ENCODE measurements at regions not wholly inside any gene's neighbourhood (a gene's known extent, or its start where the extent isn't known, plus 50 kb on each side); places are given as distances from the start of the nearest gene placed in this dataset.

GRCh38 chr14:89017417-89017816 is 193.0 kb downstream of the TTC8 start:
- no peak for DNase-seq (ENCODE audit: low spot score)

- DNase-seq (ENCODE audit: low spot score): no peak
These were observed 197.8 kb downstream of the TTC8 start for GRCh38 chr14:89022274-89022673.

GRCh38 chr14:89024691-89025090 is 200.2 kb downstream of the TTC8 start:
- DNase-seq (ENCODE audit: low spot score): no peak

- no peak for DNase-seq (ENCODE audit: low spot score)
These were observed 201.2 kb downstream of the TTC8 start for GRCh38 chr14:89025561-89026236.

GRCh38 chr14:89027097-89027740 is 202.8 kb downstream of the TTC8 start:
- DNase-seq (ENCODE audit: low spot score): peak; percentile 91

- DNase-seq (ENCODE audit: low spot score): no peak
These were observed 204.1 kb downstream of the TTC8 start for GRCh38 chr14:89028462-89029134.

- no peak for DNase-seq (ENCODE audit: low spot score)
These were observed 205.7 kb downstream of the TTC8 start for GRCh38 chr14:89029961-89030694.

- DNase-seq (ENCODE audit: low spot score): peak; percentile 3
These were observed 206.5 kb downstream of the TTC8 start for GRCh38 chr14:89030921-89031320.

- peak; percentile 2 for DNase-seq (ENCODE audit: low spot score)
These were observed 207.7 kb downstream of the TTC8 start for GRCh38 chr14:89032086-89032649.

GRCh38 chr14:89033756-89034155 is 209.3 kb downstream of the TTC8 start:
- no peak for DNase-seq (ENCODE audit: low spot score)

GRCh38 chr14:89036371-89036770 is 211.9 kb downstream of the TTC8 start:
- DNase-seq (ENCODE audit: low spot score): no peak

GRCh38 chr14:89037065-89037464 is 212.6 kb downstream of the TTC8 start:
- no peak for DNase-seq (ENCODE audit: low spot score)

GRCh38 chr14:89040080-89040459 is 215.6 kb downstream of the TTC8 start:
- no peak for DNase-seq (ENCODE audit: low spot score)

GRCh38 chr14:89040460-89041256 is 216.2 kb downstream of the TTC8 start:
- DNase-seq (ENCODE audit: low spot score): peak; percentile 90

GRCh38 chr14:89041257-89041582 is 216.8 kb downstream of the TTC8 start:
- DNase-seq (ENCODE audit: low spot score): no peak

GRCh38 chr14:89042021-89042420 is 217.6 kb downstream of the TTC8 start:
- DNase-seq (ENCODE audit: low spot score): no peak

GRCh38 chr14:89053303-89053702 is 228.9 kb downstream of the TTC8 start:
- DNase-seq (ENCODE audit: low spot score): no peak

- no peak for DNase-seq (ENCODE audit: low spot score)
These were observed 231.9 kb downstream of the TTC8 start for GRCh38 chr14:89056394-89056793.

GRCh38 chr14:89058697-89059096 is 234.2 kb downstream of the TTC8 start:
- no peak for DNase-seq (ENCODE audit: low spot score)

- no peak for DNase-seq (ENCODE audit: low spot score)
These were observed 235.7 kb downstream of the TTC8 start for GRCh38 chr14:89060191-89060590.

- DNase-seq (ENCODE audit: low spot score): no peak
These were observed 237.2 kb downstream of the TTC8 start for GRCh38 chr14:89061696-89062095.

GRCh38 chr14:89065879-89066278 is 241.4 kb downstream of the TTC8 start:
- no peak for DNase-seq (ENCODE audit: low spot score)
